ENCODE measurements at regions not wholly inside any gene's neighbourhood (a gene's known extent, or its start where the extent isn't known, plus 50 kb on each side); places are given as distances from the start of the nearest gene placed in this dataset.
"Not testable (repeated sequence)": the region's sequence is repeated elsewhere in the genome, so short reads cannot be mapped to it uniquely, and the experiment has no call there.

DNA sequence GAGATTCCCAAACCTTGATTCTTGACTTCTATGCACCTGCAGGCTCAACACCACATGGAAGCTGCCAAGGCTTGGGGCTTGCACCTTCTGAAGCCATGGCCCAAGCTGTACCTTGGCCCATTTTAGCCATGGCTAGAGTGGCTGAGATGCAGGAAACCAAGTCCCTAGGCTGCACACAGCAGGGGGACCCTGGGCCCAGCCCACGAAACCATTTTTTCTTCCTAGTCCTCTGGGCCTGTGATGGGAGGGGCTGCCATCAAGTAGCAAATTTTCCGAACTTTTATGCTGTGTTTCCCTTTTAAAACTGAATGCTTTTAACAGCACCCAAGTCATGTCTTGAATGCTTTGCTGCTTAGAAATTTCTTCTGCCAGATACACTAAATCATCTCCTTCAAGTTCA is 253.9 kb upstream of the RPS23 start:
- DNase-seq, result not testable (repeated sequence)

DNA sequence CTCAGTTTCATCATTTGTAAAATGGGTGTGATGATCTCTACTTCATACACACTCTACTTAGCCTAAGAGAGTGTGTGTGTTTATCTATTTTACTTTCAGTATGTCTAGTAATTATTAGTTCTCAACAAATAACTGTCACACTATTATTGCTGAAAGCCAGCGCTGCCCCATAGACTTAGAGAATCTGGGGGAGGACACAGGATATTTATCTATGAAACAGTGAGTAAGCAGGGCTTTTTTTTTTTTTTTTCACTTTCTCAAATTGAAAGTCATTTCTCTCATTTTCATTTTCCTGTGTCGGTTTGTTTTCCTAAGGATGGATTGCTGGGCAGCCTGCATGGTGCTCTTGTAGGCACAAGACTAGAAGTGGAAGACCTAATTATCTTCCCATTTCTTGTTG is 248.4 kb upstream of the RPS23 start:
- no peak for DNase-seq

DNA sequence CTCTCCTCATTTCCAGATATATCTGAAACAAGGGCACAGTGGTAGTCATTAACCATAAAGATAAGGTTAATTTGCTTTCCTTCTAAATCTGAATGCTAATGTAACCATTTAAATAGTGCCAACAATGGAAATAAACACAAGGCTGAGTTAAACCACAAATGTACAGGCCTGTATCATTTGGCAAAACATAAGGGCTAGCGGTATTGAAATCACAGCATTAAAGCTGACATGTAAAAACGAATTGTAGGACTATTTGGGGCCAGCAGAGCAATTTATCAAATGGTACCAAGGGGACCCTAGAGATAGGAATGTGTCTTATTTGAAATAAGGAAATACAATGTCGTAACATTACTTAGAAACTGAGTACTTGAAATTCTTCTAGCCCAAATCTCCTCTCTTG is 247.5 kb upstream of the RPS23 start:
- no peak for DNase-seq

DNA sequence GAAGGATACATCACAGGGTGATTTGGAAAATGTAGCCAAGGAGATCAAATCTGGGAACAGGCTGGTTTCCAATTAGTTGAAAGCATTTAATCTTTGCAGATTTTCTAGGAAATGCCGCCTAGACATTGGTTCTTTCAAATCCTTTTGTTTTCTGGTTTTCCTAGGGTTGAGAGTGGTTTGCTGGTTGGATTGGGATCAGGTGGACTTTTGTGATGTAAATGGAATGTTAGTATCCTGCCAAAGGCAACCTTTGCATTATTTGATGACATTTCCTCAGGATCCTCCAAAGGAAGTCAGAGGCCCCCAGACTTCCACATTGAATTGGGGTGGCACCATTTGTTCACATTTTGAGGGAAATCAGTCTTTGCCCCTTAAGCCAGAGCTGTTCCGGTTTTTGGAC is 245.5 kb upstream of the RPS23 start:
- no peak for DNase-seq

DNA sequence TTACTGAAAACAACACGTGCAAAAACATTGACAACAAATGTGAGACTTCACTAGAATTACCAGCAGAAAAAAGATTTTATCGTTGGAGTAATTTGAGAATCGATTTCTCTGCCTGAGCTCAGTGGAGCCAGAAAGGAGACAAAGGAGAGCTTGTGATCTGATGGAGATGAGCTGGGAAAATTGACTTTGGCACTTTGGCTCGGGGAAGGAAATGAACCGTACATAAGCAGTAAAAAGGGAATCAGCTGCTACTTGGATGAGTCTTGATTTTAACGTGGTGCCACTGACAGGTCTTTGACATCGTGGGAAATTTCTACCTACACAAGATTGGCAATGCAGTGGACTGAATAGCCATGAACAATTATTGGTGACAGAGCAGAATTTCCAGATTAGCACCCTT is 244.7 kb upstream of the RPS23 start:
- no peak for DNase-seq

DNA sequence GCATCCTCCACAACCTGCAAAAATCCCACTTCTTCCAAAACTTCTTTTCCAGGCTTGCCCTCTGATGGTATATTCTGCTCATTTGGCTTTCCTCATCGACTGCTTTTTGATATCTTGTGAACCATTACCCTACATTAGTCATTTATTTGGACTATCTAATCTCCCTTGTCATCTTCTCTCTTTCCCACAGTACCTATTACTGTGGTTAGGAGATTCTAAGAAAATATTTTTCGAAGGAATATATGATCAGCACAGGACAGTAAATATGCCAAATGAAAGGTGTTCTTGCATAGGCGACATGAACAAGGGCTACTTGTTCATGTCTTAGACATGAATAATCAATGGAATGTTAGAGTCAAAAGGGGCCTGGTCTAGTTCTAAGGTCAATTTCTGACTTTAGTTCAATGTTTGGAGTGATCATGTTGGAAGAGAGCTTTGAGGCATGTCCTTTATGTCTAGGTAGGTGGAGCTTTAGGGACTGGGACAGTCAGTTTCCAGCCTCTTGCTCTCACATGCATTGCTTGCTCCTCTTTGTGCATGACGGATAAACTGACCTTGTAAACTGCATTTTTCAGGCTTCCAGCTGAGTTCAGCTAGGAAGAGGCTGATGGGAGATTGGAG is 243.4 kb upstream of the RPS23 start:
- DNase-seq, result no peak

DNA sequence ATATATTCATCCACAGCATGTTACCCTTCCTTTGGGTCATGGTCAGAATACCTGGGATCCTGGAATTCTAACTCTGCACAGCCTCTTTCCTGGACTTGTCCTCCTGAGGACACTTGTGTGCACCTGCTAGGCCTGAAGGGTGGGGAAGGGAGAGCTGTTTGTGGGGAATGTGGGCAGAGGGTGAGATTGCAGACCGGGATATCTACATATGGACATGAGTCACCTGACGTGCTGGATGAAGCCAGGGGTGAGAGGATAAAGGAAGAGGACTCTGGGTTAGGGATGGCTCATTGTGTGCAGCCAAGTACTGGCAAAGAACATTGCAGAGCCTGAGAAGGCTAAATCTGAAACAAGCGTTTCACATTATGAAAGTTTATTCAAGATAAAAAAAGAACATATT is 241.4 kb upstream of the RPS23 start:
- no peak for DNase-seq

DNA sequence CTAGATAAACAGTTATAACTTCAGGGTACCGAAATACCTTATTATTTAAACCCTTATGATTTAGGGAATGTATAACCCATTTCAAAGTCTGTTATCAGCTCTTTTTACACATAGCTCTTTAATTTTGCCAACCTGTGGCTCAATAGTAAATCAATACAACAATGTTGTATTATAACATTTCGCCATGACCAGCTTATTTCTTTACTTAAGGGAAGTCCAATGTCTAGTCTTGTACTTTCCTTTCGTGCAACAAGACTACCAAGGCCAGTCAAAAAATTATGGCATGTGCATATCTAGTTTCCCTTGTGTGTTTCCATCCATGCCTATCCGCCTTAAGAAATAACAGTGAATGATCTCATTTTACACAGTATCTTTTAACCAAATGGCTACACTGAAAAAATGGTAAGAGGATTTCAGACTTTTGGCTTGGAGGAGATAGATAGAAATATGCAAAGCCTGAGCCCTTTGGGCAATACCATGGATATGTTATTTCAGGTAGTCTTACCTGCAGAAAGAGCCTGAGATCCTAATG is 239.5 kb upstream of the RPS23 start:
- no peak for DNase-seq

DNA sequence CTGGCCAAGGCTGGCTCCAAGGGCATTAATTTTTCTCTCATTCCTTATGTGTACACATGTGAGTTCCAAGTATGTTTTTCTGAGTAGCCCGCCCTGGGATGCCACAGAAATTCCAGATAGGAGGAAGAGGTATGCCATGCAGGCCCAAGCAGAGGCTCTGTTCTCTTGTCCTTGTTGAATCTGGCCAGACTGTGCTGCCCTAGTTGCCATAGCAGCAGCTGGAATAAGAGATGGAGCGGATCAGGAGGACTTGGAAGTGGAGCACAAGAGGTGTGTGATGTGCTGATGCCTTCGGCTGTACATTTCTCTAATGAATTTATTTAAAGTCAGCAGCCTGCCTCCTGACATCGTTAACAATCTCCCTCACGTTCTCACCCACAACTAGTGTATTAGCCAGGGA is 235.6 kb upstream of the RPS23 start:
- DNase-seq, result no peak

DNA sequence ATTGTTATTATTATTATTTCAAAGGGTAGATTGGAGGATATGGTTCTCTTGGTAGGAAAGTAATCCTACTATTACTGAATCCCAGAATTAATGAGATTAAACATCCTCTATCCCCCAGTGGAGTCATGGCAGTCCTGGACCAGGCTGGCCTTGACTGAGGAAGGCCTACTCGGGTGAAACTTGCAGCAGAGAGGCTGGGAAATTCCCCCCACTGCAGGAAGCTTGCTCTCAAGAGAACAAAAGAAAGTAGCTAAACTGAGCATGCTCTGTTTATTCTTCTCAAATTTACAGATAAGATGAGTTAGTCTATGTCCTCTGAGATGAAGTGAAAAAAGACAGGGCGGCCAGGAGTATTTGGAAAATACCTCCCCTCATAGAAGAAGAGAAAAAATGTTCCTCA is 233.9 kb upstream of the RPS23 start:
- DNase-seq, result no peak

DNA sequence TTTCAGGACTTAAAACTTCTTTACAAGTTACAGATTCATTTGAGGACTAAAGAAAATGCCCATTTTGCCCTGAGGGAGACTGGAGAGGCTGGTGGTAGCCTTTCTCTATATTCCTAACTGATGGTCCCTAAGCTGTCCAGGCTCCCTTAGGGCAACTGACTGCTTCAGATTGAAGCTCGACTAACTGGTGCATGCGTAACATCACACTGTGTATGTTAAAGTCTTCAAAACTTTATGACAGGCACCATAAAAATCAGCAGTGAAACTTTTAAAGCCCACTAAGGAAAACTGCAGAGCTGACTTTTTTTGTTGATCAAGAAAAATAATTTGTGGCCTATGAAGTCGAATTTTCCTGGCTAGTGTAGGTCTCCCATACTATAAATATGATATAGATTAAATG is 233.0 kb upstream of the RPS23 start:
- no peak for DNase-seq

DNA sequence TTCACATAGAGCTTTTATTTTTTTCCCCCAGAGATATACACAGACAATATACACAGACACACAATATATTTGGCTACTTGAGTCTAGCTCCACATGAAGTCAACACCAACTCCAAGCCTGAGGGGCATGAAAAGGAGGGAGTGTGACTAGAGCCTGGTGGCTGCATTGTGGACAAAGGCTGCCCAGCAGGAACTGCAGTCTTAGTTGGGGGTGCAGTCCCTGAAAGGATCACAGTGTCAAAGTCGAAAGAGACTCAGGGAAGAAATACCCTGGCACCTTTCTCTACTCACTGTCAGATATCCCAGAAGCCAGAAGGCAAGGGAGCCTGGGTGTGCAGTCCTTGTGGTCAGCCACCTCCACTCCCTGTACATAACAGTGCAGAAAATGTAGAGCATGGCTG is 231.6 kb upstream of the RPS23 start:
- no peak for DNase-seq

DNA sequence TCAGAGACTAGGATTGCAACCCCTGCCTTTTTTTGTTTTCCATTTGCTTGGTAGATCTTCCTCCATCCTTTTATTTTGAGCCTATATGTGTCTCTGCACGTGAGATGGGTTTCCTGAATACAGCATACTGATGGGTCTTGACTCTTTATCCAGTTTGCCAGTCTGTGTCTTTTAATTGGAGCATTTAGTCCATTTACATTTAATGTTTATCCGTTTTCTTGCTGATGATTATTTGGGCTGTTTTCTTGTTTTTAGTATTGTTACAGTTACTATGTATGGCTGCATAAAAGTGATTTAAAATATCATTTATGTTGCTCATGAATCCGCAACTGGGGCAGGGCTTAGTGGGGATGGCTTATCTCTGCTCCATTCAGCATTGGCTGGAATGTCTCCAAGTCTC is 228.2 kb upstream of the RPS23 start:
- DNase-seq, result not testable (repeated sequence)

DNA sequence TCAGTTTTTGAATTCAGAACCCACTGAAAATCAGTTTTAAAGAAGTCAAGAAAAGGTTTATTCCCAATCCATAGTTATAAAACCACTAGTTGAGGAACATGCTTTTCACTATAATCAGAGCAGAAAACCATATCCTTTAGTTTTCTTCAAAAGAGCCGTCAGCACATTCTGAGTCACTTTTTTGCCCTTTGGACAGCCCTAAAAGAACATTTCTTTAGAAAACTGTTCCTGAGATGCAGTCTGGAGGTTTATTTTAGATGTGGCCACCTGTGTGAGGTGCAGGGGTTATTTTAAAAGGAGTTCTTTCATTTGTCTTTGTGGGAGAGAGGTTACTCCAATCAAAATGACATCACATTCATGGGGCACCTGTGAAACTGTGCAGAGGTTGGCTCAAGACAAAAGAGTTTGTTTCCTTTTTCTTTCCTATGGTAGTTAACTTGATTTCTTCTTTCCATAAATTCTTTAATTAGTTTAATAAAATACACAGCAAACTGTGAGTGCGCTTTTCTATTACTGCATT is 221.6 kb upstream of the RPS23 start:
- DNase-seq, result no peak

DNA sequence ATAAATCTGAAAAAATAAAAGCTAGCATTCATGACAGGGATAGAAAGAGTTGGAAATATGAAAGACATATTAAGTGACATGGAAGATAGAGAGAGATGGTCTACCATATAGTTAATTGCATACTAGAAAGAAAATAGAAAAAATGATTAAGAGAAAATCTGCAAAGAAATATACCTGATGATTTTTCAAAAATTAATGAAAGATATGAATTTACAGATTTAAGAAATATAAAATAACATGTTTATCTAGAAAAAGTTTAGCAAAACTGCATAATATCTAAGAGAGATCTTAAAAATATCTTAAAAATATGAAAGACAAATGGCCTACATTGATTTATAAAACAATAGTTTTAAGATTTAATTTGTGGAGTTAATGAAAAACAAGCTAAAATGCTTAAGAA is 219.1 kb upstream of the RPS23 start:
- no peak for DNase-seq

DNA sequence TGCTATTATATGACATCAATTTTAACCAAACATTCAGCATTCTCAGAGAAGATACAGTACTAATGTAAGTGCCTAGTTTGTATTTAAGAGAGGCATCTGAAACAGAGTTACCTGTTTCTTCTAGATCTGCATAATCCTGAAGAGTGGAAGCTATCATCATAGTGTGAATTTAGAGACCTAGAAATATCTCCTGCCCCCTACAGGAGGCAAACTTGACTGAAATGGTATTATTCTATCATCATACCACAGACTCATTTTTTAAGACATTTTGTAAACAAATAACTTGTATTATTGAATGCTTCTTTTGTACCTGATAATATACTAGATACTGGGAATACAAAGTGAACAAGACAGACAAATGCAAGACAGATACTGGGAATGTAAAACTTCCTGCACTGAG is 216.8 kb upstream of the RPS23 start:
- no peak for DNase-seq

DNA sequence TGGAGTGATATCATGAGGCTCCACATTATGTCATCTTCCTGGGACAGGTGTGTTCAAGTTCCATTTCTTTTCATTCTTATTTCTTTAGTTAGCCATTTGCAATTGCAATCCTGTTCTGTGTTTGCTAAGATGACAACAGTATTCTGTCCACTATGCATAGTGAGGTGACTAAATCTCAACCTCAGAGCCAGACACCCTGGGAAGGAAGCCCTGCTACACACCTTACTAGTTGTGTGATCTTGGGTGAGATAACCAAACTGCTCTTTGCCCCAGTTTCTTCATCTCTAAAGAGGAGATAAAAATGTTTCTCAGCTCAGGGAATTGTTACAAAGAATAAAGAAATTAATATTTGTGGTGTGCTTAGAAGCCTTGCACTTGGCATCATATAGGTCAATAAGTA is 215.1 kb upstream of the RPS23 start:
- no peak for DNase-seq

DNA sequence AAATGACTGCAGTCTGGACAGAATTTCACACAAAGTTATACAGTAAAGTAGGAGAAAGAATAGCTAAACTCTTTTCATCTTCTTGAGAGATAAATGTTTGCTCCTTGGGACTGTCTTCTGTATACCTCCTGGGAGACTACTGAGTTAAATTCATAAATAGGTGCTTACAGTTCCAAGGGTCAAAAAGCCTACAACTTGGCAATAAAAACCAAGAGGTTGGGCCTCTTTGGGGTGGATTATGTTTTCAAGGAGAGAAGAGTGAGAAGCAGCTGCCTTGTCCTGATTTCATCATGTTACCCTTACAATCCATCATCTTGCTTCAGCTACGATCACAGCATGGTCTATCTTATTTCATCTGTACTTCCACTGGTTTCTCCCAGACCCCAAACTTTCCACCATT is 213.2 kb upstream of the RPS23 start:
- DNase-seq, result no peak

DNA sequence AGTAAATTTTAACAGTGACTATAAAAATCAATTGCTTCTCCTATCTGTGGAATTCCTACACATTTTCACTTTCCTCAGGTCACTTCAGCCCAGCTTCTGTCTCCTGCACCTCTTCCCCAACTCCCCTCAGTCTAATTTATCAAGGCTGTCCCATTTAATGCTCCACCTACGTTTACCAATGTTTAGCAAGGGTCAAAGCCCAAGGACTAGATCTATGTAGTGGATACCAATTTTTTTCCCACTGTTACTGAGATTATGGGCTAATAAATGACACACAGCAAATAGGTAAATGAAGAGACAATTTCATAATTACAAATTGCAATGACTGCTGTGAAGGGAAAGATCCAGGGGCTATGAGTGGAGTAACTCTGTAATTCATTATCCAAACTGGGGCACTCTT is 211.5 kb upstream of the RPS23 start:
- no peak for DNase-seq

DNA sequence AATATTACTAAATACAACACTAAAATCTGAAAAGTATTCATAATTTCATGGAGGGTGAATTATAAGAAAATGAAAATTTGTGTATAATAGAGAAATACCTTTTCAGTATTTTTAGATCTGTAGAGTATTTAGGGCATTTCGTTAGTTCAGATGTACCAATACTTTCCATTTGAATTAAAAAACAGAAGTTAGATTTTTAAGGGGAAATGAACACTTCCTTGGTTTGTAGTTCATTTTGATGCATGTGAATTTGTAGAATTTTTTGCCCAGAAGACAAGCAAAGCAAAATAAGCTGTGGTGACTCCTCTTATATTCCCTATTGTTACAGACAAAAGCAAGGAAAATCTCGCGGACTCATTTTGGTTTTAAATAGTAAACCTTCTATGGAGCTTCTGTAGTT is 209.0 kb upstream of the RPS23 start:
- DNase-seq, result no peak

DNA sequence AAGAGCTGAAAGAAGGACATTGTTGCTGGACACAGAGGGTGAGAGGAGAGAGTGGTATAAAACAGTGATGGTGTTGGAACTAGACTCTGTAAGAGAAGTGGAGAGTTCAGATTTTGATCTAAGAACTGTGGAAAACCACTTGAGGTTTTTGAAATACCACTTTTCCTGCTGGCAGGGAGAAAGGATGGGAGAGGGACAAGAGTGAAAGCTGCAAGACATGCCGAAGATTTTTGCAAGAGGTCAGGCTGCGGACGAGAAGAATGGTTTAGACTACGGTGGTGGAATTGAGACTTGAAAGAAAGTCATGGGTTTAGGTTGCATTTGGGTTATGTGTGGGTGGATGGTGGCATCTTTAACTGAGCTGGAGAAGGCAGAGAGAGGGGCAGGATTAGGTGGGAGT is 202.2 kb upstream of the RPS23 start:
- no peak for DNase-seq

DNA sequence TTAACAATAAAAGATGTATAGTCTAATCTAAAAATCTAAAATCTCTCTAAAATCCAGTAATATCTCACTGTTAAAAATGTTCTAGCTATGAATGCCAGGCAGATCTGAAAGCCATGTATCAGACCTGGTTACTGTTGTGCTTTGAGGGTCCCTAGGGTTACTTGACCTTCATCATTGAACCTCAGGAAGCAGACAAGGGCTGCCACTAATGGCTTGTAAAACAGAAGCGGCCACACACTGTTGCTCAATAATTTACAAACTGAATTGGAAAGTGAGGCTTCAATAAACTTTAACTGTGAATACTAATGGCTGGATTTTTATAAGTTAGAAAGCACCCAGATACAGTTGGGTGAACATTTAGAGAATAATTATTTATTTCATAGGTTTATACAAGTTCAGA is 198.0 kb upstream of the RPS23 start:
- DNase-seq, result no peak

DNA sequence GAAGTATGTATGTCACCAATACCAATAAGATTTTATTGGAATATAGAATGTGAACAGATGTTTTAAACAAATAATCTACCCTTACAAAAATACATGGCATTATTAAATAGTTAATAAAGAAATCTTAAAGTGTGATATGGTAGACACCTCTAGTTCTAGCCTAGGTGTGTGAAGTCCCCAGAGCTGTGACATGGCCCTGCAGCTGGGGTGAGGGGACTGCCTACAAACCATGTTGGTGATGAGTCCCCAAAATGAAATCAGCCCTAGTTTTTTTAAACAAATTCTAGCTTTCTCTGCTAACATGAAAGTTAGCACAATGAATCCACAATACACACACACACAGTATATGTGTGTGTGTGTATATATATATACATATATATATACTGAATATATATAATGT is 195.1 kb upstream of the RPS23 start:
- DNase-seq, result no peak

DNA sequence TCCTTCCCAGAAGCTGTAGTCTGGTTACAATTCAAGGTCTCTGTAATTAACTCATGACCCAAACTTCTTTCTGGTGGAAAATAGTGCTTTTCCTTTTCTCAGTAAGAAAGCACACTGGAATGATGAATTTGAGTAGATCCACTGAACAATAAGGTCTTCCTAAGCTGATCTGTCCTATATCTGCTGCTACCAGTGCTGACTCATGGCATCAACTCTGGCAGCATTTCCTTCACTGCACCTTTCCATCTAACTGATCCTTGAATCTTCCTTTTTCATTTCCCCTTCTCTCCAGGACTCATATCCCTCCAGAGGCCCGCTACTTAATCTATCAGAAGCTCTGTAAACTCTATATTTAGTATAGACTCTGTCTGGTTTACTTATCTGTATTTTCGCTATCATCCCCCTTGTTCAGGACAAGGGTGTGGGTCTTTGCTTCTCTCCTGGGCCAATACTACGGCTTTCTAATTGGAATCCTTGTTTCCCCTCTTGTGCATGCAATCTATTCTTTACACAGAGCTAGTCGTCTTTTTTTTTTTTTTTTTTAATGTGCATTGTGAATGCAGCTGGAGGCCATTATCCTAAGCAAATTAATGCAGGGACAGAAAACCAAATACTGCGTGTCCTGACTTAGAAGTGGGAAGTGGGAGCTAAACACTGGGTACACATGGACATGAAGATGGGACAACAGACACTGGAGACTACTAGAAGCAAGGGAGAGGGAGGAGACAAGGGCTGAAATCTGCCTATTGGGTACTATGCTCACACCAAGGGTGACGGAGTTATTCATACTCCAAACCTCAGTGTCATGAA is 192.2 kb upstream of the RPS23 start:
- no peak for DNase-seq
